Caco-2 (cell line): ENCODE measurements at regions not wholly inside any gene's neighbourhood (a gene's known extent, or its start where the extent isn't known, plus 50 kb on each side); places are given as distances from the start of the nearest gene placed in this dataset.

Source experiments
- BruUV-seq: library from RNA; stranded (reverse); fragments of 400-500 nt; replicated peaks from 2 replicates; lab custom pipeline; 2021; lab: Mats Ljungman, UMichigan
- CTCF ChIA-PET: fragments of 300-600 bp; sonication (Branson Sonifier 250); formaldehyde crosslinking; loops from one replicate; lab custom pipeline; 2022; ENCODE audit warnings: antibody characterized with exemption; lab: Charles Lee
- POLR2A ChIA-PET: fragments of 300-600 bp; sonication (Branson Sonifier 250); formaldehyde crosslinking; loops from one replicate; lab custom pipeline; 2022; ENCODE audit warnings: antibody characterized with exemption; lab: Charles Lee
- DNase-seq, 2 experiments: peaks; one replicate each; pipeline versions ENCODE4 v3.0.0 to v3.0.0-alpha.2; 2020 to 2022
- H3K27me3 ChIP-seq: replicated peaks from 2 replicates; pipeline ENCODE4 v1.6.0; 2011; ENCODE audit warnings: low read length; ENCODE audit not compliant: control insufficient read depth, insufficient read depth
- H3K36me3 ChIP-seq: 2 replicates; pipeline ENCODE4 v1.5.1; 2011; ENCODE audit warnings: low read length; ENCODE audit not compliant: control insufficient read depth, insufficient read depth
- H3K4me1 ChIP-seq: fragments of 250-450 bp; sonication (Bioruptor Pico); 2 replicates; pipeline ENCODE4 v1.5.1; 2020; ENCODE audit warnings: mild to moderate bottlenecking
- H3K4me3 ChIP-seq: 2 replicates; pipeline ENCODE4 v1.5.1; 2011; ENCODE audit warnings: low read depth, mild to moderate bottlenecking, control low read depth, low read length
- H3K9me3 ChIP-seq: fragments of 250-450 bp; sonication (Bioruptor Pico); 2 replicates; pipeline ENCODE4 v1.5.1; 2020; ENCODE audit warnings: mild to moderate bottlenecking, moderate library complexity
- H3K27ac Mint-ChIP-seq: one replicate; pipeline ENCODE4 v1.8.0; 2022; ENCODE audit warnings: mixed read lengths; ENCODE audit not compliant: unreplicated experiment
- H3K27me3 Mint-ChIP-seq: one replicate; pipeline ENCODE4 v1.8.0; 2022; ENCODE audit warnings: mixed read lengths; ENCODE audit not compliant: insufficient read depth, unreplicated experiment
- H3K36me3 Mint-ChIP-seq: one replicate; pipeline ENCODE4 v1.8.0; 2022; ENCODE audit warnings: mild to moderate bottlenecking, mixed read lengths; ENCODE audit not compliant: insufficient read depth, unreplicated experiment
- H3K4me1 Mint-ChIP-seq: one replicate; pipeline ENCODE4 v1.8.0; 2022; ENCODE audit warnings: low read depth, mixed read lengths; ENCODE audit not compliant: unreplicated experiment
- H3K4me3 Mint-ChIP-seq: one replicate; pipeline ENCODE4 v1.8.0; 2022; ENCODE audit warnings: mild to moderate bottlenecking, moderate library complexity, mixed read lengths; ENCODE audit not compliant: unreplicated experiment
- H3K9me3 Mint-ChIP-seq: one replicate; pipeline ENCODE4 v1.8.0; 2022; ENCODE audit warnings: mixed read lengths; ENCODE audit not compliant: unreplicated experiment
- intact Hi-C: fragments of 100-400 bp; cut with micrococcal nuclease; formaldehyde crosslinking; loops from one replicate; pipeline ENCODE4 v1.10.0; 2022; ENCODE audit not compliant: unreplicated experiment
- TF ChIP-seq, protein P1 (sequence below), 2 experiments: fragments of 200-600 bp in 1 of 2; IDR thresholded peaks; 1 replicate in 1 of 2; 2 replicates in 1 of 2; pipeline versions ENCODE4 v1.5.1 to v1.8.0; 2011 to 2022; ENCODE audit warnings: antibody characterized with exemption in 1 of 2, control low read depth in 1 of 2, inconsistent platforms in 1 of 2, low read depth in 1 of 2, low read length in 1 of 2, mild to moderate bottlenecking in 1 of 2, moderate library complexity in 1 of 2; ENCODE audit not compliant: insufficient read depth in 1 of 2, severe bottlenecking in 1 of 2, unreplicated experiment in 1 of 2

DNA sequence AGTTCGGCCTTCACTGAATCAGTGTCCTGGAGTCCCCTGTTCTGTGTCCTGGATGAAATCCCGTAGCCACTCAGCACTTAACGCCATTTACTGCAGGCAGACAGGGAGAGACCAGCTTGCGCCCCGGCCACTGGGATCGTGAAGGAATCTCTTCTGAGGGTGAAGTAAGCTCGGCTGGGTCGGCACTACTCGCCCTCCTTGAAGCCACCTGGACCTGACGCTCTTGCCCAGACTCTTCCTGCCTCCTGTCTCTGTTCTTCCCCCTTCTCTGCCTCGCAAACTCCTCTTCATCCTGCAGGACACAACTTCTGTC is 99.9 kb upstream of the ZBTB40 start:
- H3K4me1 Mint-ChIP-seq = peaks cover 6% of the 10 kb centered on the region
- H3K27me3 Mint-ChIP-seq = no peaks in the 10 kb centered on the region
- BruUV-seq = no TSS peak
- no peaks in the 10 kb centered on the region for H3K36me3 Mint-ChIP-seq
- Histone ChIP-seq H3K36me3 (no peaks in the 10 kb centered on the region), H3K27me3 (no peaks in the 10 kb centered on the region), H3K4me1 (peaks cover 12% of the 10 kb centered on the region), H3K9me3 (no peaks in the 10 kb centered on the region), H3K4me3 (no peak overlapping the region)
- TF ChIP-seq, protein P1, sequence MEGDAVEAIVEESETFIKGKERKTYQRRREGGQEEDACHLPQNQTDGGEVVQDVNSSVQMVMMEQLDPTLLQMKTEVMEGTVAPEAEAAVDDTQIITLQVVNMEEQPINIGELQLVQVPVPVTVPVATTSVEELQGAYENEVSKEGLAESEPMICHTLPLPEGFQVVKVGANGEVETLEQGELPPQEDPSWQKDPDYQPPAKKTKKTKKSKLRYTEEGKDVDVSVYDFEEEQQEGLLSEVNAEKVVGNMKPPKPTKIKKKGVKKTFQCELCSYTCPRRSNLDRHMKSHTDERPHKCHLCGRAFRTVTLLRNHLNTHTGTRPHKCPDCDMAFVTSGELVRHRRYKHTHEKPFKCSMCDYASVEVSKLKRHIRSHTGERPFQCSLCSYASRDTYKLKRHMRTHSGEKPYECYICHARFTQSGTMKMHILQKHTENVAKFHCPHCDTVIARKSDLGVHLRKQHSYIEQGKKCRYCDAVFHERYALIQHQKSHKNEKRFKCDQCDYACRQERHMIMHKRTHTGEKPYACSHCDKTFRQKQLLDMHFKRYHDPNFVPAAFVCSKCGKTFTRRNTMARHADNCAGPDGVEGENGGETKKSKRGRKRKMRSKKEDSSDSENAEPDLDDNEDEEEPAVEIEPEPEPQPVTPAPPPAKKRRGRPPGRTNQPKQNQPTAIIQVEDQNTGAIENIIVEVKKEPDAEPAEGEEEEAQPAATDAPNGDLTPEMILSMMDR (IDR thresholded peaks at IDR 0.05; ENCODE audit: insufficient read depth in 1 of 2, low read depth in 1 of 2, low read length in 1 of 2, severe bottlenecking in 1 of 2, unreplicated experiment in 1 of 2) = no peak
- POLR2A ChIA-PET = interaction anchor here (0.5 kb wide), 1 partner anchor 10 kb away, joined by 4 read pairs; no protein-coding TSS in a partner anchor
- no peaks in the 10 kb centered on the region for H3K9me3 Mint-ChIP-seq
- H3K4me3 Mint-ChIP-seq = no peak overlapping the region
- no peak overlapping the region for H3K27ac Mint-ChIP-seq
- CTCF ChIA-PET = no interaction called here
- intact Hi-C loops = no loop called here
- no peak for DNase-seq

DNA sequence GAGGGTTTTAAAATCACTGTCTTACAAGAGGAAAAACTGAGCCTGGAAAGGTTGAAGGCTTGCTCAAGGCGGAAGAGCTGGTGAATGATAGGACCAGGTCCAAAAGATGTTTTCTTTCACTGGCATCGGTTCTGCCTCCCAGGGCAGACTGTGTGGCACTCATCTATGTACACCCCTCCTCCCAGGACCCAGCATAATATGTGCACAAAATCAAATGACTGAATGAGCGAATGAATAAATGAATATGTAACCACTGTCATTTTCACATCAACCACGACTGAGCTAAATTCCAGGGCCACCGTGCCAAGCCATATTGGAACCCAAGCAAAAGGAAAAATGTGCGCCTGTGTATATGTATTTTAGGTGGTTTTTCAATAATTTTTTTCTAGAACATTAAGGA is 99.3 kb upstream of the ZBTB40 start:
- H3K9me3 ChIP-seq = no peaks in the 10 kb centered on the region
- TF ChIP-seq, protein P1 (IDR thresholded peaks at IDR 0.05; ENCODE audit: insufficient read depth in 1 of 2, low read depth in 1 of 2, low read length in 1 of 2, severe bottlenecking in 1 of 2, unreplicated experiment in 1 of 2) = no peak
- POLR2A ChIA-PET = interaction anchor here (0.5 kb wide), 1 partner anchor 10 kb away, joined by 4 read pairs; no protein-coding TSS in a partner anchor
- no peak overlapping the region for H3K4me3 ChIP-seq
- BruUV-seq = no TSS peak
- Mint-ChIP-seq H3K9me3 (no peaks in the 10 kb centered on the region), H3K36me3 (no peaks in the 10 kb centered on the region), H3K4me3 (no peak overlapping the region), H3K27me3 (no peaks in the 10 kb centered on the region), H3K27ac (no peak overlapping the region), H3K4me1 (peaks cover 6% of the 10 kb centered on the region)
- intact Hi-C loops = no loop called here
- no peak for DNase-seq
- no peaks in the 10 kb centered on the region for H3K27me3 ChIP-seq
- H3K4me1 ChIP-seq = peaks cover 12% of the 10 kb centered on the region
- CTCF ChIA-PET = no interaction called here
- H3K36me3 ChIP-seq = no peaks in the 10 kb centered on the region

DNA sequence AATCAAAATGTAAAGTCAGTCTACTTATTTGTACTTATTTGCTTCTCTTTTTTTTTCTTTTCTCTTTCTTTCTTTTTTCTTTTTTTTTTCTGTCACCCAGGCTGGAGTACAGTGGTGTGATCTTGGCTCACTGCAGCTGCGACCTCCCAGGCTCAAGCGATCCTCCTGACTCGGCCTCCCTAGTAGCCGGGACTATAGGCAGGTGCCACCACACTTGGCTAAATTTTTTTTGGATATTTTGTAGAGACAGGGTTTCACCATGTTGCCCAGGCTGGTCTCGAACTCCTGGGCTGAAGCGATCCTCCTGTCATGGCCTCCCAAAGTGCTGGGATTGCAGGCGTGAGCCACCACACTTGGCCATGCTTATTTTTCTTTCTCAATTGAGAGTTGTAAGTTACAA is 98.8 kb upstream of the ZBTB40 start:
- no peaks in the 10 kb centered on the region for H3K36me3 Mint-ChIP-seq
- no peak for DNase-seq
- POLR2A ChIA-PET = no interaction called here
- BruUV-seq = no TSS peak
- peaks cover 6% of the 10 kb centered on the region for H3K4me1 Mint-ChIP-seq
- H3K27me3 Mint-ChIP-seq = no peaks in the 10 kb centered on the region
- H3K4me1 ChIP-seq = peaks cover 9% of the 10 kb centered on the region
- H3K9me3 Mint-ChIP-seq = no peaks in the 10 kb centered on the region
- H3K27me3 ChIP-seq = no peaks in the 10 kb centered on the region
- H3K9me3 ChIP-seq = no peaks in the 10 kb centered on the region
- TF ChIP-seq, protein P1 (IDR thresholded peaks at IDR 0.05; ENCODE audit: insufficient read depth in 1 of 2, low read depth in 1 of 2, low read length in 1 of 2, severe bottlenecking in 1 of 2, unreplicated experiment in 1 of 2) = no peak
- H3K4me3 ChIP-seq = no peak overlapping the region
- CTCF ChIA-PET = no interaction called here
- H3K36me3 ChIP-seq = no peaks in the 10 kb centered on the region
- intact Hi-C loops = no loop called here
- H3K27ac Mint-ChIP-seq = no peak overlapping the region
- no peak overlapping the region for H3K4me3 Mint-ChIP-seq
